Hepatocyte (in vitro differentiated cells): ENCODE measurements at regions not wholly inside any gene's neighbourhood (a gene's known extent, or its start where the extent isn't known, plus 50 kb on each side); places are given as distances from the start of the nearest gene placed in this dataset.

ENCODE experiments used
- CTCF ChIP-seq: fragments of 200-600 bp; sonication (generic); IDR thresholded peaks from 2 replicates; pipeline ENCODE4 v1.5.1; 2016; ENCODE audit warnings: antibody characterized with exemption, mild to moderate bottlenecking; ENCODE audit not compliant: poor library complexity
- EZH2 ChIP-seq: fragments of 200-600 bp; sonication (generic); IDR thresholded peaks from 2 replicates; pipeline ENCODE4 v1.6.1; 2016; ENCODE audit warnings: antibody characterized with exemption, mild to moderate bottlenecking, borderline replicate concordance
- EZH2phosphoT487 ChIP-seq: fragments of 200-600 bp; sonication (generic); IDR thresholded peaks from one replicate; pipeline ENCODE4 v1.6.1; 2018; ENCODE audit warnings: antibody characterized with exemption, mild to moderate bottlenecking, low read depth, moderate library complexity; ENCODE audit not compliant: unreplicated experiment, severe bottlenecking

- no peak for TF ChIP-seq CTCF
- TF ChIP-seq EZH2phosphoT487 = no peak
- no peak for TF ChIP-seq EZH2
Measured at GRCh38 chr3:118827446-118827845, 207.2 kb downstream of the IGSF11 start.
